Activated naive CD4-positive, alpha-beta T cell treated with anti-CD3 and anti-CD28 coated beads, Interleukin-2, amount 50 U/mL, for 16 hours (primary cell): ENCODE measurements at regions not wholly inside any gene's neighbourhood (a gene's known extent, or its start where the extent isn't known, plus 50 kb on each side); places are given as distances from the start of the nearest gene placed in this dataset.

Experiments used
- DNase-seq: peaks from one replicate; pipeline ENCODE4 v3.0.0-alpha.2; 2020

DNA sequence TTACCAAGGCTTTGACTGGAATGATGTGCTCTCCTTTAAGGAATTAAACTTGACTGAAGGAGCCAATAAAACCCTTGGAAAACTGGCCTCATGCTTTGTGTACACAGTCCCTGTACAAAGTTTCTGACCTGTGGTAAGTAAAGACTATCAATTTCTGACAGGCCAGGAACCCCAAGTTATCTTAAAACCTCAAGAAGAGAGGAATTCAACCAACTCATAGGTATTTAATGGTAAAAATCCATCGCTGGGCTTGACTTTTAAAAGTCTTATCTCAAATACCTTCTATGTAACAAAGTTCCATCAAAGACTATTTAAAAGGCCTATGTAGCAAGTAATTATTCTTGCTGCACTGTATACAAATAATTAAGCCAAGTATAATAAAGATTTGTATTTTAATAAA is 103.7 kb upstream of the TENT5D start:
- DNase-seq: no peak

GRCh38 chrX:80317646-80318045 is 102.6 kb upstream of the TENT5D start:
- no peak for DNase-seq

DNA sequence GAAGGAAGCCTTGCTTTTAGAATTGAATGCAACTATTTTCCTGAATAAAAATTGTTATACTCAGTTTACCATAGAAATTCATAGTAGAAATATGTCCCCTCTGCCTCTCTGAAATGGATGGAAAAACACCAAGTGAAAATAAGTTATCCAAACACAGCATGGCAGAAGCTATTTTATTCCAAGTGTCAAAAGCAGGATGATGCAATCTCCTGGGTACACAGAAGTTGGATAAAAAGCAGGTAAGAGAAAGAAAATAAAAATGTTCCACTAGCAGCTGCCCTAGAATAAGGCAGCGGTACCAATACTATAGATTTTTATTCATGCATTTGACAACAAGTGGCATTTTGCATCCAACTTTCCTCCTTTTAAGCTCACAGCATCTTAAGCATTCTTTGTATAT is 89.0 kb upstream of the TENT5D start:
- DNase-seq: no peak

DNA sequence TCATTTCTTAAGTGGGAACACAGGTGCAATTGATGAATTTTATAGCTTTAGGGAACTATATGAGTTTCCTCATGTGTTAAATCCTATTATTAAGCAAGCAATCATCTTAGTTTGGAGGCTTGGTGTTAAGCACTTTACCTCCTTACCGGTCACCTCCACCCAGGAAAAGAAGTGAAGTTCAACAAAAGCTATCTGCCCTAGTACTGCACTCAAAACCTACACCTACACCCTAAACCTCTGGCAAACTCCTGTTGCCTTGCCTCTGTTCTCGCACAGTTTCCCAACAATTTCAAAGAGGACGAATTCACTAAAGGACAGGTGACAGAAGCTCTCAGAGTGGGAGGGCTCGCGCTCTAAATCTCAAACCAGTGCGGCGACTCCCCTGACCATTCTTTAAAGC is 85.7 kb upstream of the TENT5D start:
- no peak for DNase-seq

GRCh38 chrX:80335062-80335830 is 85.0 kb upstream of the TENT5D start:
- peak; percentile 15 for DNase-seq

- DNase-seq: no peak
Measured at GRCh38 chrX:80354966-80355465, 65.2 kb upstream of the TENT5D start.
